Mesenteric fat pad (tissue), 1 donor: ENCODE measurements at regions not wholly inside any gene's neighbourhood (a gene's known extent, or its start where the extent isn't known, plus 50 kb on each side); places are given as distances from the start of the nearest gene placed in this dataset.

Experiments
- DNase-seq: peaks from one replicate; pipeline ENCODE4 v3.0.0-alpha.2; 2020; ENCODE audit warnings: low spot score
- donor health status: DM: yes; HTN: yes; CAD: no.

GRCh38 chr5:144566747-144567420, 396.2 kb downstream of the KCTD16 start:
- no peak for DNase-seq

- no peak for DNase-seq
These were observed 378.9 kb downstream of the KCTD16 start for GRCh38 chr5:144549580-144549979.

- no peak for DNase-seq
These were observed 378.3 kb downstream of the KCTD16 start for GRCh38 chr5:144548936-144549335.

GRCh38 chr5:144547098-144547499, 376.4 kb downstream of the KCTD16 start:
- no peak for DNase-seq

DNA sequence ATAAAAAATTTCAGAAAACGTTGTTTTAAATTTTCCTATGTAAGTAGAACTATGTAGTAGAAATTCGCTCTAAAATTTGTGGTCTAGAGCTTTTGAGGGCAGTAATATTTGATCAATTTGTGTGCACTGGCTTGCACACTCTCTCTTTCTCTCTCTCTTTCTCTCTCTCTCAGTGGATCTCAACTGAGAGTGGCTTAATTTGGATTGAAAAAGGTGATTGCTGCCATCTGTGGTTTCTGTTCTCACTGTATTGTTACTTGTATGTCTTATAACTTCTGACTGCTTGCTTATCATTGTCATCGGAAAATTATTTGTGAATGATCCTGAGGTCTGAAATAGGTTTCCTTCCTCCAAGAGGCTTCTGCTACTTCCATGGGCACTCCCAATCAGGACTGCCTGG, 368.2 kb downstream of the KCTD16 start:
- DNase-seq: no peak
